HG03045 (cell line): ENCODE measurements at regions not wholly inside any gene's neighbourhood (a gene's known extent, or its start where the extent isn't known, plus 50 kb on each side); places are given as distances from the start of the nearest gene placed in this dataset.

Experiments used
- ATAC-seq: cut with Tn5 transposase; IDR thresholded peaks from one replicate; pipeline ENCODE4 v1.9.1; 2021; ENCODE audit warnings: mild to moderate bottlenecking, moderate library complexity; ENCODE audit not compliant: unreplicated experiment

GRCh38 chr7:21140622-21141021 lies 287.3 kb upstream of the SP4 start:
- ATAC-seq, result no peak

- ATAC-seq, result no peak
Measured at GRCh38 chr7:21141476-21141875, 286.4 kb upstream of the SP4 start.

- no peak for ATAC-seq
Measured at GRCh38 chr7:21142081-21142480, 285.8 kb upstream of the SP4 start.

DNA sequence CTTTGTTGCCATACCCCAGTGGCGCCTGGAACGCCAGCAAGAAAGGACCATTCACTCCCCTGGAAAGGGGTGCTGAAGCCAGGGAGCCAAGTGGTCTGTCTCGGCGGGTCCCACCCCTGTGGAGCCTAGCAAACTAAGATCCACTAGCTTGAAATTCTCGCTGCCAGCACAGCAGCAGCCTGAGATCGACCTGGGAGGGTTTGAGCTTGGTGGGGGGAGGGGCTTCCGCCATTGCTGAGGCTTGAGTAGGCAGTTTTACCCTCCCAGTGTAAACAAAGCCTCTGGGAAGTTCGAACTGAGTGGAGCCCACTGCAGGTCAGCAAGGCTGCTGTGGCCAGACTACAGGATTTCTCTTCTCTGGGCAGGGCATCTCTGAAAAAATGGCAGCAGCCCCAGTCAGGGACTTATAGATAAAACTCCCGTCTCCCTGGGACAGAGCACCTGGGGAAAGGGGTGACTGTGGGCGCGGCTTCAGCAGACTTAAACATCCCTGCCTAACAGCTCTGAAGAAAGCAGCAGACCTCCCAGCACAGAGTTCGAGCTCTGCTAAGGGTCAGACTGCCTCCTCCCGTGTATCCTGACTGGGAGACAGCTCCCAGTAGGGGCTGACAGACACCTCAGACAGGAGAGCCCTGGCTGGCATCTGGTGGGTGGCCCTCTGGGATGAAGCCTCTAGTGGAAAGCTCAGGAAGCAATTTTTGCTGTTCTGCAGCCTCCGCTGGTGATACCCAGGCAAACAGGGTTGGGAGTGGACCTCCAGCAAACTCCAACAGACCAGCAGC lies 281.1 kb upstream of the SP4 start:
- no peak for ATAC-seq

GRCh38 chr7:21149809-21150208 lies 278.1 kb upstream of the SP4 start:
- ATAC-seq, result no peak

- ATAC-seq, result no peak
Measured at GRCh38 chr7:21154614-21155013, 273.3 kb upstream of the SP4 start.

DNA sequence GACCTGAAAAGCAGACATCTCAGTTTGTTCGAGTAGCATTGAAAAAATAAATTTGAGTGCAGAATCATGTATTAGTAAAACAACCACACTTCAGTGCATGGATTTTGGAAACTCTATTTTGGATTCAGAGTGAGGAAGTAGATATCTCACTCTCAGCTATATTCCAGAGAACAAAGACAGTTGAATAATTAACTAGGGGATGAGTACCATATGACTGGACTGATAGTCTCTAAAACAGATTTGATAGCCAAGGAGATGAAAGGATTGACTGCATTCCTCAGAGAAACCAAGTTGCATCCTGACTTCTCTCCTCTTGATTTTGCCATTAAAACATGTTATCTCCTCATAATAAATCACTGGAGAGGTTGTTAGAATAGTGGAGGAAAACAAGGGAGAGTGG lies 268.4 kb upstream of the SP4 start:
- ATAC-seq, result no peak

- ATAC-seq, result no peak
Measured at GRCh38 chr7:21160401-21160800, 267.5 kb upstream of the SP4 start.

- ATAC-seq, result no peak
Measured at GRCh38 chr7:21167942-21168341, 259.9 kb upstream of the SP4 start.

DNA sequence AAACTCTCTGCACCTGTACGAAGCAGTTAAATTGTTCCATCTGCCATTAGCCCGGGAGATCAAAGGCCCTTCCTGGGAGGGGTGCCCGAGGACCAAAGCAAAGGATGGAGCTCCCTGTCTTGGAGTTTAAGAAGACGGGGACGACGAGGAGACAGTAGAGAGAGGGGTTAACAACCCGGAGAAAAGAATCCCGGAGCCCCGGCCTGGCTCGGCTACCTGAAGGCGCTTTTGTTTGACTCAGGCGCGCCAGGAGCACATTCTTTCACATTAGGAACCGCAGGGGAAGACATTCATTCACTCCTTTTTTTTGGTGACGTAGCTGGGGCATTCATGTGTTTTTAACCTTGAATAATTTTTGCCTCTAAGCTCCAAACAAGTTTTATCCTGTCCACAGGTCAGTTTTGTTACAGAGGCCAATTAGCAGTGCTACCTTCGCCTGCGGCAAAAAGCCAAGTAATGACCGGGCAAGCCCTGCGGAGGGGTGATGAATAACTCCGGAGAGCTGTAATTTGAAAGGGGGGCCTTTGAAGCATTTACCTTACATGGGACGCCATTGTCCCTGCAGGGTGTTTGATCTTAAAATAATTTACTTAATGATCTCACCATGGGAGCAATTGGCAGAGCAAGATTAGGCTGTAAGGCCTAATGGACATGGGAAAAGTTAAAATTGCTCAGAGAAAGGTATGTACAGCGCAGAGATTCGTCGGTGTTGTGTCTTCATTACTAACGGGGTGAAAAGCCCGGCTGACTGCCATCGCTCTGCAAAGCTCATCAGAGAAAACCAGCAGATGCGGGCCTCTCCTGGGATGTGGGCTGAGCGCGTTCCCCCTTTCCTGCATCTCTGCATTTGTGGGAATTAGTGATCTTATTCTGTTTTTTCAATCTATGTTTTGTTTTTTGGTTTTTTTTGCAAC lies 258.0 kb upstream of the SP4 start:
- no peak for ATAC-seq

GRCh38 chr7:21172800-21173199 lies 255.1 kb upstream of the SP4 start:
- ATAC-seq, result no peak

GRCh38 chr7:21173436-21173835 lies 254.4 kb upstream of the SP4 start:
- no peak for ATAC-seq

DNA sequence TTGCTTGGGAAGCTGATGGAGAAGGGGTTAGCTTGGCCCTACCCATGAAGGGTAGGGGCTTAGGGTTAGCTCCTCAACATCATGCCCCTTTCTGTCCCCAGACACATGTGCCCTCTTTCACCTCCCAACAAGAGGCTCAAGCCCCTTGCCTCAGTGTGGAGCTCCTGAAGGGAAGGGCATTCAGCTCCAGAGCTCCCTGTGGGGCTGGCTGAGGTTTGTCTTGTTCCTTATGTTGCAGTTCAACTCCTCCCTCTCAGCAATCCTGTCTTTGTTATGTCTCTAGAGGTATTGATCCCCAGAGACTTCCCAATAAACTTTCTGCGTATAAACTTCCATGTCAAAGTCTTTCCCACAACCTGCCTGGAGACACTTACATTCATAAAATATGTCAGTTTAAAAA lies 252.2 kb upstream of the SP4 start:
- ATAC-seq, result no peak

GRCh38 chr7:21184942-21185652 lies 242.8 kb upstream of the SP4 start:
- ATAC-seq, result no peak

DNA sequence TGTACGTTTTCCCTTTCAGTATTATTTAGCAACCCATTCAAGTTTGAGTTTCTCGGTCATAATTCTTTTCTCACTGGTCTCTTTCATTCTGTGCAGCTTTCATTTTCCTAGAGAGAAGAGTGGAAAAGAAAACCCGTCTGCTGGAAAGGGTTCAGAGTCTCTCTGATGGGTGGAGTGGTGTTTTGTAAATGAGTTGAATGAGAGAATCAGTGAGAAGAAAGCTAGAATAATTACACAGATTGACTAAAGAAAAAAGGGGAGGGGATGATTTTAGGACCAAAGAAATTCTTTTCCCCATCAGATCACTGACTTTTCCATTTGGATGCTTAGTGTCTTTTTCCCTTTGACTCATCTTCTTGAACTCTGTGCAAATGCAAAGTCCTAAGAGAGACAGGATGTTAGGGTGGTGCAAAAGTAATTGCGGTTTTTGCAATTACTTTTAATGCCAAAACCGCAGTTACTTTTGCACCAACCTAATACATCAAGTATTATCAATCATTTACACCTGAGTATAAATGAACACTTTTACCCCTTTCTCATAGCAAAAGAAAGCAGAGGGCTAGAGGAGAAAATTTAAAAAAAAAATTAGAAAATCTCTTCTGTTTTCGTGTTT lies 242.1 kb upstream of the SP4 start:
- ATAC-seq, result no peak

DNA sequence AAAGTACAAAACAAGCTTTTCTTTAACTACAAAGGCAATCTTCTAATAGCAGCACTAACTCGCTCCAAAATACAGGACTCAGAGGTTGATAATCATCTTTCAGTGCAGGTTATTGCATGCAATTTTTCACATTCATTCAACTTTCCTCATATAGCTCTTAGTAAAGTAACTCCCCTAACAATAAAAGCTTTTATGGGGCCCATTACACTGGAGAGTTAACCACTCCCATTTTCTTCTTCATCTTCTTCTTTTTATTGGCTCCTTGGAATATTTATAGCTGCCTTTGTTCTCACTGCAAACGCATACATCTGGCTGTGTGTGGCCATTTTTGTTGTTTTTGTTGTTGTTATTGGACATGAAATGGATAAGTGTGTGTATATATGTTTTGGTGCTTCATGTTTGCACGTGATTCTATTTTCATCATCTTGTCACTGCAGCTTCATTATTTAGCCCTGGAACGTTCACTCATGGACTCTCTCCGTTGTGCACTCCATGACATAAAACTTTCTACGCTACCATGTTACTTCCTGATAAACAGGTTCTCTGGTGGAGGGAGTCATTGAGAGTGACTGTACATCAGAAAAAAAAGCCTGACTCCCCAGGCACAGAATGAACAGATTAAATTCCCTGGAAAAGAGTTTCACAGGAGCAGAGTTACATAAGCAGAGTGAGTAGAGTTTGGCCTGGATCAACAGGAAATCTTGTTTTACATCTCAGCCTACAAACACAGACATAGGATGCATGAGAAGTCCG lies 236.4 kb upstream of the SP4 start:
- no peak for ATAC-seq

GRCh38 chr7:21192657-21193056 lies 235.2 kb upstream of the SP4 start:
- no peak for ATAC-seq

GRCh38 chr7:21193895-21194294 lies 234.0 kb upstream of the SP4 start:
- no peak for ATAC-seq

DNA sequence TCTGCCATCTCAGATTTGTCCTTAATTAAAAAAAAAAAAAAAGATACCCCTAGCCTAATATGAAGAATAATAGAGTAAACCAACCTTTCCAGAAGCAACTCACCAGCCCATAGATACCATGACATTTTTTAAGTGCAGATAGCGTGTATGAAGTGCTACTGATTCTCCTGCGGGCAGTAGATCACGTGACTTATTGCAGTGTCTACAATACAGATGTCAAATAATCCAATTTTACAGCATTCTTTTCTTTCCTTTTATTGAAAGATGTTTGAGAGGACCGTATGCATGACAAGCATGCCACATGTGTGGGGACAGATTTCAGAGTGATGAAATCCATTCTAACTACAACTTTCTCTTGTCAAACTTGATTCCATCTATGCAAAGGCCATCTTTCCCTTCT lies 232.9 kb upstream of the SP4 start:
- no peak for ATAC-seq

- no peak for ATAC-seq
Measured at GRCh38 chr7:21198921-21199320, 229.0 kb upstream of the SP4 start.
